ENCODE measurements at regions not wholly inside any gene's neighbourhood (a gene's known extent, or its start where the extent isn't known, plus 50 kb on each side); places are given as distances from the start of the nearest gene placed in this dataset.

- Mint-ChIP-seq H3K27ac (no peak overlapping the region), H3K4me3 (no peak overlapping the region), H3K4me1 (ENCODE audit: low read depth) (peaks cover 2% of the 10 kb centered on the region), H3K36me3 (ENCODE audit: low read depth) (no peaks in the 10 kb centered on the region), H3K27me3 (peaks cover 12% of the 10 kb centered on the region), H3K9me3 (no peaks in the 10 kb centered on the region)
- DNase-seq, result no peak
Measured at GRCh38 chr9:89666950-89667349, 62.1 kb downstream of the GADD45G start.

GRCh38 chr9:89667726-89668125 is 62.9 kb downstream of the GADD45G start:
- Mint-ChIP-seq H3K9me3 (no peaks in the 10 kb centered on the region), H3K36me3 (ENCODE audit: low read depth) (no peaks in the 10 kb centered on the region), H3K27me3 (peaks cover 5% of the 10 kb centered on the region), H3K4me1 (ENCODE audit: low read depth) (peaks cover 2% of the 10 kb centered on the region), H3K27ac (no peak overlapping the region), H3K4me3 (no peak overlapping the region)
- no peak for DNase-seq

- no peak for DNase-seq
- H3K27me3 Mint-ChIP-seq, result peaks cover under 1% of the 10 kb centered on the region
- no peak overlapping the region for H3K27ac Mint-ChIP-seq
- no peaks in the 10 kb centered on the region for H3K36me3 Mint-ChIP-seq (ENCODE audit: low read depth)
- H3K4me1 Mint-ChIP-seq (ENCODE audit: low read depth), result peaks cover 2% of the 10 kb centered on the region
- H3K4me3 Mint-ChIP-seq, result no peak overlapping the region
- H3K9me3 Mint-ChIP-seq, result no peaks in the 10 kb centered on the region
Measured at GRCh38 chr9:89668216-89668865, 63.5 kb downstream of the GADD45G start.

DNA sequence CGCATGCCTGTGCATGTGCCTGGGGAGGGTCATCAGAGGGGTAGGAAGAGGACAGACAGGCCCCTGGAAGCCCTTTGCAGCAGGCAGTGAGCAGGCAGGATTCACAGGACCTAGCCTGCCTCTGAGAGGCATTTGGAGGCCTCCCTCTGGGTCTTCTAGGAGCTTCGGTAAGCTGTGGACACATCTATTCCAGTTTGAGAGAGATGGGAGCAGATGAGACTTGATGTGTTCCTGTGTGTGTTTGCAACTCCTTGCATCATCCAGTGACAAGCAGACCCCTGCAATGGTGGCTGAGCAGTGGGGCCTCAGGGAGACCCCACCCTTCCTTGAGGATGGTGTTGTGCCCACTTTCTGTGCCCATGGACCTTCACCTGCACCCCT is 64.0 kb downstream of the GADD45G start:
- no peak overlapping the region for H3K4me3 Mint-ChIP-seq
- H3K4me1 Mint-ChIP-seq (ENCODE audit: low read depth), result peaks cover 2% of the 10 kb centered on the region
- no peak overlapping the region for H3K27ac Mint-ChIP-seq
- DNase-seq, result no peak
- H3K9me3 Mint-ChIP-seq, result no peaks in the 10 kb centered on the region
- no peaks in the 10 kb centered on the region for H3K36me3 Mint-ChIP-seq (ENCODE audit: low read depth)
- H3K27me3 Mint-ChIP-seq, result no peaks in the 10 kb centered on the region

DNA sequence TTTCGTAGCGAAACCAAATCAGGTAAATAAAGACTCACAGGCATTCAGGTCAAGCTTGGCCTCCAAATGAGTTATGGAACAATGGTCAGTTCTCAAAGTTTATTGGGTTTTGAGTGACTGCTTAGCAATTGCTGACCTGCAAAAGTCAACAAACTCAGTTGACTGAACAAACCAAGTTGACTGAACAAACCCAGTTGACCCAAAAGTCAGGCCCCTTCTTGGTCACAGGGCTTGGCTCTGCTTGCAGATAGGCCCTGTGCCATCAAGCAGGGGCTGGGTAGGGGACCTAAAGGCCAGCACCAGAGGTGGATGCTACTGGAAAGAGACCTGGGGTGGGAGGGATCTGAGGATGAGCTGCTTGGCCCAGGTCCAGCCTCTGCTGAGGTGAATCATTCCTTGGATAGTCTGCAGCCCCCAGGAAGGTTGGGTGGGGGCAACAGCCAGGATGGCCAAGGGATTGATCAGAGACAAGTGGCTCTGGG is 64.6 kb downstream of the GADD45G start:
- H3K27ac Mint-ChIP-seq, result no peak overlapping the region
- H3K9me3 Mint-ChIP-seq, result no peaks in the 10 kb centered on the region
- no peak overlapping the region for H3K4me3 Mint-ChIP-seq
- peaks cover 2% of the 10 kb centered on the region for H3K4me1 Mint-ChIP-seq (ENCODE audit: low read depth)
- H3K27me3 Mint-ChIP-seq, result no peaks in the 10 kb centered on the region
- H3K36me3 Mint-ChIP-seq (ENCODE audit: low read depth), result no peaks in the 10 kb centered on the region
- no peak for DNase-seq

DNA sequence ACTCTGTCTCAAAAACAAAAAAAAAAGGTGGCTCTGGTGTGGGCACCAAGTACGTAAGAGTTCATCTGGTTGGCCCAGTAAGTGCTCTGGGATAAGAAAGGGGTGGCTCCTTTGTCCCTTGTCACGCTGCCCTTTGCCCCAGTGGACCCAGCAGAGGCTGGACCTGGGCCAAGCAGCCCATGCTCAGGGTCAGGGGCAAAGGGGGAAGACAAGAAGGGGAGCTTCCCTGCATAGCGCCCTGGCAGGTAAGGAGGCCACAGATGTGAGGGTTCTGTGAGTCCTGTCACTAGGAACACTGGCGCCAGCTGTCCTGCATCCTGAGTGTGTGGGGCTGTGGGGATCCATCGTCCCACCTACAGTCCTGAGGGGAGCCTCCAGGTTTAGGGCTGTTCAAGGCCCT is 65.3 kb downstream of the GADD45G start:
- no peaks in the 10 kb centered on the region for H3K9me3 Mint-ChIP-seq
- H3K27me3 Mint-ChIP-seq, result no peaks in the 10 kb centered on the region
- H3K36me3 Mint-ChIP-seq (ENCODE audit: low read depth), result no peaks in the 10 kb centered on the region
- no peak for DNase-seq
- H3K4me3 Mint-ChIP-seq, result no peak overlapping the region
- H3K4me1 Mint-ChIP-seq (ENCODE audit: low read depth), result peaks cover 2% of the 10 kb centered on the region
- no peak overlapping the region for H3K27ac Mint-ChIP-seq

DNA sequence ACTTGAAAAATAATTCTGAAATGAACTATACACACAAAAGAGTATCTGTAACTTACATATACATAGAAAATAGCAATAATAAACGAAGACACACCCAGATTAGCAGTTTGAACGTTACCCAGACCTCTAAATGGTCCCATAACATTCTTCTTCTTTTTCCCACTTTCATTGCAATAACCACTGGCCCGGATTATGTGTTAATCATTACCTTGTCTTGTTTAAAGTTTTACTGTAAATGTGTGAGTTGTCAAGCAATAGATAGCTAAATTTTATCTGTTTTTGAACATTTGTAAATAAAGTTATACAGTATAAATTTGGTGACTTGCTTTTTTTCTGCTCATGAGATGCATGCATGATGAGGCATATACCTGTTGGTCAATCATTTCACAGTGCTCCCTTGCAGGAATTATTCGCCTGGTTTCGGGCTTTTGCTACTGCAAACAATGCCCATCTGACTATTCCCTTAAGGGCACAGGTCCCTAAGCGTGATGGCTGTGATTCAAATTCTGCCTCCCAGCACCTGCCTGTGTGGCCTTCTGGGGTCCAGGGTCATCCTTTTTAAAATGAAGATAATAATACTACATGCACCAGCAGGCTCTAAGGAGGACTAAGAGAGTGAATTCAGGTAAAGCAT is 66.1 kb downstream of the GADD45G start:
- DNase-seq, result no peak
- Mint-ChIP-seq H3K36me3 (ENCODE audit: low read depth) (no peaks in the 10 kb centered on the region), H3K27me3 (no peaks in the 10 kb centered on the region), H3K4me3 (no peak overlapping the region), H3K27ac (no peak overlapping the region), H3K4me1 (ENCODE audit: low read depth) (peaks cover 2% of the 10 kb centered on the region), H3K9me3 (no peaks in the 10 kb centered on the region)

GRCh38 chr9:89674667-89675057 is 69.8 kb downstream of the GADD45G start:
- Mint-ChIP-seq H3K9me3 (no peaks in the 10 kb centered on the region), H3K27ac (no peak overlapping the region), H3K36me3 (ENCODE audit: low read depth) (no peaks in the 10 kb centered on the region), H3K4me3 (no peak overlapping the region), H3K4me1 (ENCODE audit: low read depth) (no peaks in the 10 kb centered on the region), H3K27me3 (no peaks in the 10 kb centered on the region)
- DNase-seq, result no peak

DNA sequence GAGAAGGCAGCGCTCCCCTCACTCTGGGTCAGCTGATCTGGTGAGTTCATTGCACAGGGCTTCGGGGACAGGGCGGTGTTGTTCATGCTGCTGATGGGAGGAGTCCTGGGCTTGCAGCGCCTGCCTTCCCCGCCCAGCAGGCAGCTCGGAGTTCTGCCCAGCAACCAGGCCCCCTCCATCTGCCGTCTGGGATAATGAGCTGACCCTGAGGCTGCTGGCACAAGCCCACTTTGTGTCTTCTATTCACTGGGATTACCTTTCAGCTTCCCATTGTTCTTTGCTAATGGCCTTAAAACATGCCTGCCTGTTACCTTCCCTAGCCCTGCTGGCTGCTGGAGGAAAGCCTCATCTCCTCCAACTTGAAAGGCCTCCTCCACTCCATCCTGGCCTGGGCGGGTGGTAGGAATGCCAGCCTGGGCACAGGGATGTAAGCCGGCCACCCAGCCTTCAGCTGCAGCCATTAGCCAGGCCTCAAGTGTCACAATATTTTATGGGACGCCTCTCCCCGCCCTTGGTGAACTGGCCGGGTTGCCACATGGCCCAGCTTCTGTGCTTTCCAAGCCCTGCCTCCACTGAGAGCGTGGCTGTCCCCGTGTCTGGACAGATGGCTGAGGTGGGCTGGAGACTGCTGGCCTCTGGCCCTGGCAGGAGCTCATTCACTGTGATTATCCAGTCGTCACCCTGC is 70.4 kb downstream of the GADD45G start:
- Mint-ChIP-seq H3K27me3 (no peaks in the 10 kb centered on the region), H3K27ac (no peak overlapping the region), H3K9me3 (no peaks in the 10 kb centered on the region), H3K36me3 (ENCODE audit: low read depth) (no peaks in the 10 kb centered on the region), H3K4me3 (no peak overlapping the region), H3K4me1 (ENCODE audit: low read depth) (no peaks in the 10 kb centered on the region)
- DNase-seq, result no peak

DNA sequence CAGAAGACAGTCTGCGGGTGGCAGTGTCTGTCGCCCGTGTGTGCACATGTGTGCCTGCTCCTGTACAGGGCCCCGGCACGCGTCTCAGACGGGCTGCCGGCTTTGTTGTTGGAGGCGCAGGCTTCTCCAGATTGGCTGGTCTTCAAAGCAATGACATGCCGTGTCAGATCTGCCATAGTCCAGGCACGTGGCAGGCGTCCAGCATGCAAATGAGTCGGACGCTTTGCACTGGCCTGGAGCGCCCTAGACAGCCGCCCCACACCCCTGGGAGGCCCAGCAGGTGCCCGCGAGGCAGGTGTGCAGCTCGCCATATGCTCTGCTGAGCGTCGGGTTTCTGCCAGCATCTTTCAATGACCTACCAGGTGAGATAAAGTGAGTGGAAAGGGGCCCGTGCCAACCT is 71.5 kb downstream of the GADD45G start:
- no peak overlapping the region for H3K4me3 Mint-ChIP-seq
- no peaks in the 10 kb centered on the region for H3K36me3 Mint-ChIP-seq (ENCODE audit: low read depth)
- DNase-seq, result no peak
- no peak overlapping the region for H3K27ac Mint-ChIP-seq
- no peaks in the 10 kb centered on the region for H3K4me1 Mint-ChIP-seq (ENCODE audit: low read depth)
- no peaks in the 10 kb centered on the region for H3K9me3 Mint-ChIP-seq
- H3K27me3 Mint-ChIP-seq, result no peaks in the 10 kb centered on the region

- Mint-ChIP-seq H3K36me3 (ENCODE audit: low read depth) (no peaks in the 10 kb centered on the region), H3K9me3 (no peaks in the 10 kb centered on the region), H3K4me1 (ENCODE audit: low read depth) (no peaks in the 10 kb centered on the region), H3K27me3 (no peaks in the 10 kb centered on the region), H3K27ac (no peak overlapping the region), H3K4me3 (no peak overlapping the region)
- no peak for DNase-seq
Measured at GRCh38 chr9:89677702-89678395, 73.0 kb downstream of the GADD45G start.

- no peak for DNase-seq
- Mint-ChIP-seq H3K27me3 (no peaks in the 10 kb centered on the region), H3K4me3 (no peak overlapping the region), H3K27ac (no peak overlapping the region), H3K36me3 (ENCODE audit: low read depth) (no peaks in the 10 kb centered on the region), H3K9me3 (no peaks in the 10 kb centered on the region), H3K4me1 (ENCODE audit: low read depth) (no peaks in the 10 kb centered on the region)
Measured at GRCh38 chr9:89678396-89679015, 73.7 kb downstream of the GADD45G start.

DNA sequence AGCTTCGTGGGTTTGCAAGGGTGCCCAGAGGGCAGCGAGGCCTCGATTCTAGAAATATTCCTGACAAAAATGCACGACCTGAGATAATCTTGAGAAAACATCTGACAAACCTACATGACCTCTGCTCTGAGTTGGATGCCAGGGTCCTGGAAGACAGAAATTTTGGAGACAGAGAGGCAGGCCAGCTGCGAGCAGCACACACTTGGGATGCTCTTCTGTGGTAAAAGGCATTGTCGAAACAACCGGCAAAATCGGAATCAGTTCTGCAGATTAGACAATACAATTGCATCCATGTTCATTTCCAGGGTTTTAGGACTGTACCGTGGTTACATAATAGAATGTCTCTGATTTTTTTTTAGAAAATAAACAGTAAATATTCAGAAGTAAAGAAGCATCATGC is 74.2 kb downstream of the GADD45G start:
- DNase-seq, result no peak
- Mint-ChIP-seq H3K4me1 (ENCODE audit: low read depth) (no peaks in the 10 kb centered on the region), H3K27me3 (no peaks in the 10 kb centered on the region), H3K9me3 (no peaks in the 10 kb centered on the region), H3K4me3 (no peak overlapping the region), H3K27ac (no peak overlapping the region), H3K36me3 (ENCODE audit: low read depth) (no peaks in the 10 kb centered on the region)

DNA sequence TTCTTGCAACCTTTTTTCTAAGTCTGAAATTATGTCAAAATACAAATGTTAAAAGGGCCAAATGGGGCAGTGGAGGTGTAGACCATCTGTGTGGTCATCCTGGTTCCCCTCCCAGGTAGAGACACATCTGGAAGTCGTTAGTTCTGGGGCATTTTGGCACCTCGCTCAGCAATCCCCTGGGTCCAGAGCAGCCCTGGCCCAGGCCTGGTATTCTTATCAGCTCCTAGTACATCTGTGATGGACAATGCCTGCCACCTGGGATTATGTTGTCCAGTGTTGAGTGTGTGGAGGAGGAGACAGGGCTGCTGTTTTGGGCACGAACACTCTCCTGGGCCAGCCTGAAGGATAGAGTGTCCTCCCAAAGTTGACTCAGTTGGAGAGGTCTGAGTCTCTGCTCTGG is 74.8 kb downstream of the GADD45G start:
- H3K4me1 Mint-ChIP-seq (ENCODE audit: low read depth), result no peaks in the 10 kb centered on the region
- H3K27me3 Mint-ChIP-seq, result no peaks in the 10 kb centered on the region
- no peak overlapping the region for H3K4me3 Mint-ChIP-seq
- H3K9me3 Mint-ChIP-seq, result no peaks in the 10 kb centered on the region
- H3K27ac Mint-ChIP-seq, result peak overlapping the region; percentile 10
- no peaks in the 10 kb centered on the region for H3K36me3 Mint-ChIP-seq (ENCODE audit: low read depth)
- no peak for DNase-seq

Measured in activated T-cell treated with anti-CD3 and anti-CD28 coated beads, Interleukin-2, amount 50 U/mL, for 24 hours (primary cell).